Activated naive CD4-positive, alpha-beta T cell treated with anti-CD3 and anti-CD28 coated beads for 36 hours (primary cell): ENCODE measurements at regions not wholly inside any gene's neighbourhood (a gene's known extent, or its start where the extent isn't known, plus 50 kb on each side); places are given as distances from the start of the nearest gene placed in this dataset.

Experiments used
- CTCF ChIA-PET: fragments of 350-600 bp; sonication (Branson Sonifier 250); formaldehyde crosslinking; loops from one replicate; lab custom pipeline; 2021; ENCODE audit warnings: antibody characterized with exemption; lab: Charles Lee
- DNase-seq: peaks from one replicate; pipeline ENCODE4 v3.0.0-alpha.2; 2020
- H3K27ac Mint-ChIP-seq: one replicate; pipeline ENCODE4 v1.8.0; 2021; ENCODE audit warnings: mild to moderate bottlenecking, mixed read lengths
- H3K27me3 Mint-ChIP-seq: one replicate; pipeline ENCODE4 v1.8.0; 2021; ENCODE audit warnings: low read depth, mixed read lengths
- H3K36me3 Mint-ChIP-seq: one replicate; pipeline ENCODE4 v1.8.0; 2021; ENCODE audit warnings: low read depth, mixed read lengths
- H3K4me1 Mint-ChIP-seq: one replicate; pipeline ENCODE4 v1.8.0; 2021; ENCODE audit warnings: low read depth, mixed read lengths
- H3K4me3 Mint-ChIP-seq: one replicate; pipeline ENCODE4 v1.8.0; 2021; ENCODE audit warnings: mild to moderate bottlenecking, moderate library complexity, mixed read lengths
- H3K9me3 Mint-ChIP-seq: one replicate; pipeline ENCODE4 v1.8.0; 2021; ENCODE audit warnings: mixed read lengths
- intact Hi-C: fragments of 100-400 bp; cut with micrococcal nuclease; formaldehyde crosslinking; loops from one replicate; pipeline ENCODE4 v1.15.1; 2023

GRCh38 chr4:111037591-111038360, 414.9 kb upstream of the PITX2 start:
- no peak for DNase-seq
- CTCF ChIA-PET: no interaction called here

GRCh38 chr4:111040904-111041303, 418.0 kb upstream of the PITX2 start:
- no peaks in the 10 kb centered on the region for H3K36me3 Mint-ChIP-seq
- H3K4me3 Mint-ChIP-seq: no peak overlapping the region
- peaks cover 2% of the 10 kb centered on the region for H3K27me3 Mint-ChIP-seq
- H3K27ac Mint-ChIP-seq: no peak overlapping the region
- H3K9me3 Mint-ChIP-seq: no peaks in the 10 kb centered on the region
- DNase-seq: no peak
- intact Hi-C loops: no loop called here
- CTCF ChIA-PET: no interaction called here
- no peaks in the 10 kb centered on the region for H3K4me1 Mint-ChIP-seq

More at GRCh38 chr4:111037591-111038360, 414.9 kb upstream of the PITX2 start:
- Mint-ChIP-seq H3K27me3 (no peaks in the 10 kb centered on the region), H3K4me3 (no peak overlapping the region), H3K4me1 (no peaks in the 10 kb centered on the region), H3K36me3 (no peaks in the 10 kb centered on the region), H3K9me3 (no peaks in the 10 kb centered on the region), H3K27ac (no peak overlapping the region)
- intact Hi-C loops: no loop called here

- H3K4me1 Mint-ChIP-seq: no peaks in the 10 kb centered on the region
These were observed 420.4 kb upstream of the PITX2 start for GRCh38 chr4:111043286-111043685.

GRCh38 chr4:111045992-111046391, 423.1 kb upstream of the PITX2 start:
- Mint-ChIP-seq H3K4me3 (no peak overlapping the region), H3K27me3 (peaks cover 2% of the 10 kb centered on the region), H3K9me3 (peaks cover 5% of the 10 kb centered on the region), H3K27ac (no peak overlapping the region), H3K4me1 (no peaks in the 10 kb centered on the region), H3K36me3 (no peaks in the 10 kb centered on the region)
- intact Hi-C loops: no loop called here
- DNase-seq: no peak
- CTCF ChIA-PET: no interaction called here

More at GRCh38 chr4:111043286-111043685, 420.4 kb upstream of the PITX2 start:
- intact Hi-C loops: no loop called here
- Mint-ChIP-seq H3K36me3 (no peaks in the 10 kb centered on the region), H3K27me3 (peaks cover 2% of the 10 kb centered on the region), H3K27ac (no peak overlapping the region), H3K4me3 (no peak overlapping the region), H3K9me3 (no peaks in the 10 kb centered on the region)
- no peak for DNase-seq
- CTCF ChIA-PET: no interaction called here

- DNase-seq: no peak
- Mint-ChIP-seq H3K27me3 (peaks cover 2% of the 10 kb centered on the region), H3K36me3 (no peaks in the 10 kb centered on the region), H3K4me3 (no peak overlapping the region), H3K9me3 (peaks cover 9% of the 10 kb centered on the region), H3K4me1 (no peaks in the 10 kb centered on the region), H3K27ac (no peak overlapping the region)
- CTCF ChIA-PET: no interaction called here
- intact Hi-C loops: no loop called here
These were observed 423.9 kb upstream of the PITX2 start for GRCh38 chr4:111046811-111047210.

GRCh38 chr4:111048316-111048715, 425.4 kb upstream of the PITX2 start:
- Mint-ChIP-seq H3K27me3 (peaks cover 2% of the 10 kb centered on the region), H3K9me3 (peaks cover 15% of the 10 kb centered on the region), H3K36me3 (no peaks in the 10 kb centered on the region), H3K4me3 (no peak overlapping the region), H3K27ac (no peak overlapping the region), H3K4me1 (no peaks in the 10 kb centered on the region)
- CTCF ChIA-PET: no interaction called here
- DNase-seq: no peak
- intact Hi-C loops: no loop called here

GRCh38 chr4:111064342-111064993, 441.6 kb upstream of the PITX2 start:
- Mint-ChIP-seq H3K4me3 (no peak overlapping the region), H3K4me1 (no peaks in the 10 kb centered on the region), H3K36me3 (no peaks in the 10 kb centered on the region), H3K27me3 (no peaks in the 10 kb centered on the region), H3K27ac (no peak overlapping the region), H3K9me3 (no peaks in the 10 kb centered on the region)
- CTCF ChIA-PET: no interaction called here
- no peak for DNase-seq
- intact Hi-C loops: no loop called here

GRCh38 chr4:111066001-111066400, 443.1 kb upstream of the PITX2 start:
- H3K36me3 Mint-ChIP-seq: no peaks in the 10 kb centered on the region
- H3K9me3 Mint-ChIP-seq: peaks cover 2% of the 10 kb centered on the region
- CTCF ChIA-PET: no interaction called here

GRCh38 chr4:111066447-111066846, 443.6 kb upstream of the PITX2 start:
- H3K27ac Mint-ChIP-seq: no peak overlapping the region
- peaks cover 2% of the 10 kb centered on the region for H3K9me3 Mint-ChIP-seq
- H3K4me1 Mint-ChIP-seq: no peaks in the 10 kb centered on the region
- intact Hi-C loops: no loop called here
- CTCF ChIA-PET: no interaction called here
- H3K36me3 Mint-ChIP-seq: no peaks in the 10 kb centered on the region
- no peaks in the 10 kb centered on the region for H3K27me3 Mint-ChIP-seq
- H3K4me3 Mint-ChIP-seq: no peak overlapping the region
- DNase-seq: no peak

More at GRCh38 chr4:111066001-111066400, 443.1 kb upstream of the PITX2 start:
- H3K27ac Mint-ChIP-seq: no peak overlapping the region
- no peak overlapping the region for H3K4me3 Mint-ChIP-seq
- no peaks in the 10 kb centered on the region for H3K27me3 Mint-ChIP-seq
- intact Hi-C loops: no loop called here
- H3K4me1 Mint-ChIP-seq: no peaks in the 10 kb centered on the region
- DNase-seq: no peak

- Mint-ChIP-seq H3K36me3 (no peaks in the 10 kb centered on the region), H3K4me3 (no peak overlapping the region)
- no peak for DNase-seq
These were observed 444.0 kb upstream of the PITX2 start for GRCh38 chr4:111066887-111067286.

GRCh38 chr4:111068883-111069282, 446.0 kb upstream of the PITX2 start:
- intact Hi-C loops: no loop called here
- H3K27me3 Mint-ChIP-seq: no peaks in the 10 kb centered on the region
- peaks cover 5% of the 10 kb centered on the region for H3K9me3 Mint-ChIP-seq
- no peaks in the 10 kb centered on the region for H3K4me1 Mint-ChIP-seq
- DNase-seq: no peak
- no peak overlapping the region for H3K4me3 Mint-ChIP-seq
- no peak overlapping the region for H3K27ac Mint-ChIP-seq
- no peaks in the 10 kb centered on the region for H3K36me3 Mint-ChIP-seq
- CTCF ChIA-PET: no interaction called here

More at GRCh38 chr4:111066887-111067286, 444.0 kb upstream of the PITX2 start:
- H3K27me3 Mint-ChIP-seq: no peaks in the 10 kb centered on the region
- intact Hi-C loops: no loop called here
- no peak overlapping the region for H3K27ac Mint-ChIP-seq
- CTCF ChIA-PET: no interaction called here
- peaks cover 2% of the 10 kb centered on the region for H3K9me3 Mint-ChIP-seq
- H3K4me1 Mint-ChIP-seq: no peaks in the 10 kb centered on the region

GRCh38 chr4:111070390-111070789, 447.5 kb upstream of the PITX2 start:
- Mint-ChIP-seq H3K4me1 (no peaks in the 10 kb centered on the region), H3K27me3 (no peaks in the 10 kb centered on the region), H3K9me3 (peaks cover 5% of the 10 kb centered on the region), H3K4me3 (no peak overlapping the region), H3K27ac (no peak overlapping the region), H3K36me3 (no peaks in the 10 kb centered on the region)
- CTCF ChIA-PET: no interaction called here
- intact Hi-C loops: no loop called here
- no peak for DNase-seq

GRCh38 chr4:111074523-111075114, 451.7 kb upstream of the PITX2 start:
- Mint-ChIP-seq H3K4me1 (no peaks in the 10 kb centered on the region), H3K27me3 (no peaks in the 10 kb centered on the region), H3K27ac (no peak overlapping the region), H3K36me3 (no peaks in the 10 kb centered on the region), H3K4me3 (no peak overlapping the region), H3K9me3 (peaks cover 11% of the 10 kb centered on the region)
- CTCF ChIA-PET: no interaction called here
- intact Hi-C loops: no loop called here
- no peak for DNase-seq
